OCI-LY7 (cell line): ENCODE measurements at regions not wholly inside any gene's neighbourhood (a gene's known extent, or its start where the extent isn't known, plus 50 kb on each side); places are given as distances from the start of the nearest gene placed in this dataset.

Experiments
- BruUV-seq: library from RNA; stranded (reverse); fragments of 400-500 nt; replicated peaks from 2 replicates; lab custom pipeline; 2021; lab: Mats Ljungman, UMichigan
- CTCF ChIA-PET: fragments of 300-600 bp; sonication (Branson Sonifier 250); formaldehyde crosslinking; loops from one replicate; lab custom pipeline; 2022; ENCODE audit warnings: antibody characterized with exemption; ENCODE audit not compliant: unreplicated experiment; lab: Charles Lee
- POLR2A ChIA-PET: fragments of 300-600 bp; sonication (Branson Sonifier 250); formaldehyde crosslinking; loops from one replicate; lab custom pipeline; 2022; ENCODE audit warnings: antibody characterized with exemption; lab: Charles Lee
- DNase-seq: peaks from one replicate; pipeline ENCODE4 v3.0.0-alpha.2; 2015; ENCODE audit warnings: low spot score
- H2AFZ ChIP-seq: fragments of 200-600 bp; sonication (generic), shearing (Covaris generic); 2 replicates; pipeline ENCODE4 v1.6.1; 2014; ENCODE audit warnings: mild to moderate bottlenecking, antibody characterized with exemption, low read length, moderate library complexity
- H3K27ac ChIP-seq: fragments of 200-600 bp; sonication (generic); 2 replicates; pipeline ENCODE4 v1.5.1; 2014; ENCODE audit warnings: mixed run types, low read depth, mild to moderate bottlenecking, moderate library complexity, low read length, inconsistent platforms; ENCODE audit not compliant: poor library complexity, severe bottlenecking
- H3K36me3 ChIP-seq: fragments of 200-600 bp; sonication (generic); 2 replicates; pipeline ENCODE4 v1.6.1; 2014; ENCODE audit warnings: mild to moderate bottlenecking, antibody characterized with exemption, low read length, moderate library complexity, mixed read lengths; ENCODE audit not compliant: insufficient read depth
- H3K4me1 ChIP-seq: fragments of 200-600 bp; sonication (generic); 2 replicates; pipeline ENCODE4 v1.5.1; 2014; ENCODE audit warnings: mild to moderate bottlenecking, low read length; ENCODE audit not compliant: insufficient read depth, poor library complexity, severe bottlenecking
- H3K4me2 ChIP-seq: fragments of 200-600 bp; sonication (generic); 2 replicates; pipeline ENCODE4 v1.6.1; 2014; ENCODE audit warnings: mild to moderate bottlenecking, low read length
- H3K4me3 ChIP-seq: fragments of 200-600 bp; sonication (generic); 2 replicates; pipeline ENCODE4 v1.5.1; 2014; ENCODE audit warnings: mild to moderate bottlenecking, low read depth, low read length; ENCODE audit not compliant: poor library complexity, severe bottlenecking
- H3K79me2 ChIP-seq: fragments of 200-600 bp; sonication (generic); 2 replicates; pipeline ENCODE4 v1.6.1; 2016; ENCODE audit warnings: low read depth, mild to moderate bottlenecking, low read length, moderate library complexity, mixed read lengths; ENCODE audit not compliant: insufficient read depth
- H3K9me2 ChIP-seq: fragments of 200-600 bp; sonication (generic); 2 replicates; pipeline ENCODE4 v1.6.1; 2016; ENCODE audit warnings: mild to moderate bottlenecking, low read length, mixed read lengths; ENCODE audit not compliant: insufficient read depth
- H3K9me3 ChIP-seq: fragments of 200-600 bp; sonication (generic); 2 replicates; pipeline ENCODE4 v1.6.1; 2014; ENCODE audit warnings: mild to moderate bottlenecking, mixed run types, low read length, mixed read lengths
- H4K20me1 ChIP-seq: fragments of 200-600 bp; sonication (generic); 2 replicates; pipeline ENCODE4 v1.6.1; 2014; ENCODE audit warnings: mild to moderate bottlenecking, antibody characterized with exemption, low read length, moderate library complexity, mixed read lengths; ENCODE audit not compliant: insufficient read depth
- CTCF ChIP-seq: fragments of 200-600 bp; sonication (generic); conservative IDR thresholded peaks from 2 replicates; pipeline ENCODE4 v1.5.1; 2014; ENCODE audit warnings: mild to moderate bottlenecking, antibody characterized with exemption, low read length, moderate library complexity, mixed read lengths
- EZH2phosphoT487 ChIP-seq: fragments of 200-600 bp; sonication (generic); IDR thresholded peaks from 2 replicates; pipeline ENCODE4 v1.6.1; 2018; ENCODE audit warnings: low read depth, borderline replicate concordance, mild to moderate bottlenecking, mixed run types, antibody characterized with exemption, low read length, moderate library complexity, mixed read lengths
- intact Hi-C: fragments of 100-400 bp; cut with micrococcal nuclease; formaldehyde crosslinking; loops from one replicate; pipeline ENCODE4 v1.10.0; 2022; ENCODE audit not compliant: unreplicated experiment

GRCh38 chr6:102458990-102459389, 1065.5 kb downstream of the GRIK2 start:
- Histone ChIP-seq H3K79me2 (no peaks in the 10 kb centered on the region), H3K4me3 (no peak overlapping the region), H3K36me3 (no peaks in the 10 kb centered on the region), H4K20me1 (no peaks in the 10 kb centered on the region), H3K27ac (no peak overlapping the region), H3K4me1 (no peaks in the 10 kb centered on the region), H2AFZ (no peak overlapping the region), H3K9me2 (peaks cover 5% of the 10 kb centered on the region; the same call in 1 of the 2 replicates), H3K9me3 (no peaks in the 10 kb centered on the region), H3K4me2 (no peak overlapping the region)
- POLR2A ChIA-PET: no interaction called here
- BruUV-seq: no TSS peak
- CTCF ChIA-PET: no interaction called here
- no peak for TF ChIP-seq CTCF
- no peak for TF ChIP-seq EZH2phosphoT487
- intact Hi-C loops: no loop called here
- DNase-seq: no peak

GRCh38 chr6:102438171-102438570, 1044.7 kb downstream of the GRIK2 start:
- Histone ChIP-seq H3K9me2 (no peaks in the 10 kb centered on the region), H3K9me3 (no peaks in the 10 kb centered on the region), H2AFZ (no peak overlapping the region), H4K20me1 (no peaks in the 10 kb centered on the region), H3K4me3 (no peak overlapping the region), H3K27ac (no peak overlapping the region), H3K79me2 (no peaks in the 10 kb centered on the region), H3K4me2 (no peak overlapping the region), H3K4me1 (no peaks in the 10 kb centered on the region), H3K36me3 (no peaks in the 10 kb centered on the region)
- no TSS peak for BruUV-seq
- POLR2A ChIA-PET: no interaction called here
- CTCF ChIA-PET: no interaction called here
- intact Hi-C loops: no loop called here
- no peak for DNase-seq
- TF ChIP-seq EZH2phosphoT487 (no peak), CTCF (no peak)

GRCh38 chr6:102417368-102417998, 1024.0 kb downstream of the GRIK2 start:
- intact Hi-C loops: no loop called here
- Histone ChIP-seq H3K4me1 (no peaks in the 10 kb centered on the region), H3K79me2 (no peaks in the 10 kb centered on the region), H3K36me3 (no peaks in the 10 kb centered on the region), H3K9me3 (no peaks in the 10 kb centered on the region), H3K27ac (no peak overlapping the region), H3K9me2 (no peaks in the 10 kb centered on the region), H2AFZ (no peak overlapping the region), H3K4me2 (no peak overlapping the region), H4K20me1 (no peaks in the 10 kb centered on the region), H3K4me3 (no peak overlapping the region)
- ChIA-PET CTCF (no interaction called here), POLR2A (interaction anchor here (0.7 kb wide), 2 partner anchors 108 to 1598 kb away, joined by 3 to 4 read pairs; no protein-coding TSS in a partner anchor)
- no peak for DNase-seq
- TF ChIP-seq EZH2phosphoT487 (no peak), CTCF (no peak)
- BruUV-seq: no TSS peak
